ENCODE measurements at regions not wholly inside any gene's neighbourhood (a gene's known extent, or its start where the extent isn't known, plus 50 kb on each side); places are given as distances from the start of the nearest gene placed in this dataset.

DNA sequence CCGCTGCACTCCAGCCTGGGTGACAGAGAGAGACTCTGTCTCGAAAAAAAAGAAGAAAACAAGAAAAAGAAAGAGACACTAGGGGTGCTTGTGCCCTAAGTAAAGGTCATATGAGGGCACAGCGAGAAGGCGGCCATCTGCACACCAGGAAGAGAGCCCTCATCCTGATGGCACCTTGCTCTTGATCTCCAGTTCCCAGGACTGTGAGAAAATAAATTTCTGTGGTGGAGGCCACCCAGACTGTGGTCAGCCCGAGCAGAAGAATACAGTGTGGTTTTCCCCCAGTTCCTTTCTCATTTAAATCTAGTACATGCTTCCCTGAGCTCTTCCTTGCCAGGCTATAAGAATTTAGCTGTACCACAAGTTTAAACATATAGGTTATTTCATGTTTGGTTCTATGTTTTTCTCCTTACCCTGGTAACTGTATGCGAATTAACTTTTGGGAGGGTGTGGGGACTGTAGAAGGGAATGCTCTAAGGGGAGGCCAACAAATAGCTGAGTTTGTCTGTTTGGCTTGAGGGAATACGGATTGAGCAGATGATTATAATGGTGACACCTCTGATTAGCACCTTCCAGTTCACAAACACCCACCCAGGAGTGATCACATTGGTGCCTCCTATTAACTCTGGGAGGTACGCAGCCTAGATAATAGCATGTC lies 119.6 kb upstream of the ERRFI1 start:
- no peak for TF ChIP-seq TAF1 (IDR thresholded peaks at IDR 0.05; ENCODE audit: low read depth)
- no peak for TF ChIP-seq CEBPB (IDR thresholded peaks at IDR 0.05)
- TF ChIP-seq EP300 (IDR thresholded peaks at IDR 0.05; ENCODE audit: borderline replicate concordance): no peak
- TF ChIP-seq TCF12 (IDR thresholded peaks at IDR 0.05; ENCODE audit: low read depth): no peak
- TF ChIP-seq REST (IDR thresholded peaks at IDR 0.05; ENCODE audit: low read depth): no peak
- TF ChIP-seq MAX (IDR thresholded peaks at IDR 0.05): no peak
- no peak for TF ChIP-seq TEAD4 (IDR thresholded peaks at IDR 0.05)
- TF ChIP-seq EGR1 (IDR thresholded peaks at IDR 0.05): no peak
- TF ChIP-seq YY1 (IDR thresholded peaks at IDR 0.05; ENCODE audit: low read depth): no peak
- no peak for TF ChIP-seq CREB1 (IDR thresholded peaks at IDR 0.05; ENCODE audit: low read depth)
- TF ChIP-seq NFIC (IDR thresholded peaks at IDR 0.05): no peak
- no peak for TF ChIP-seq FOXM1 (IDR thresholded peaks at IDR 0.05; ENCODE audit: borderline replicate concordance, low read depth)

Measured in Ishikawa (cell line).